ENCODE measurements at regions not wholly inside any gene's neighbourhood (a gene's known extent, or its start where the extent isn't known, plus 50 kb on each side); places are given as distances from the start of the nearest gene placed in this dataset.

DNA sequence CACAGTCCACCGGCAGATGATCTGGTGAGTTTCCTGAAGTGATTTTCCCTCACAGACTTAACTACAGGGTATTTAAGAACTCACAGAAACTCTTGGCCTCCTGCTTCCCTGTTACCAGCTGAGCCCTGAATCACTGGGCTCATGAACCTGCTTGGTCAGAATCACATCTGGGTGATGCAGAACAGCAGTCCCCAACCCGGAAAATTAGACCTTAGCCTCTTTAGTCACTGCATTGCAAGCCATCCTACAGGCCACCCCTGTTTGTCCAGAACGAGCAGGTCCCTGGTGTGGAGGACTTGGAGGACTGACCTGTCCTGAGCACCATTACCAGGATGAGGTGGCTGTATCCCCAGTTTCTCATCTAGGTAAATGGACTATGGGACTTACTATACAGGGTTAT lies 539.2 kb downstream of the TNS3 start:
- Histone ChIP-seq H3K27ac (peak overlapping the region in 1 of 10 donors; percentile 14), H3K36me3 (no peaks in the 10 kb centered on the region), H3K4me3 (no peak overlapping the region), H3K9me3 (no peaks in the 10 kb centered on the region), H3K4me1 (peaks cover 18 to 95% (median 70%) of the 10 kb centered on the region in 9 donors), H3K27me3 (no peaks in the 10 kb centered on the region)
- 94 to 96% methylated on average over 3 of the region's 3 CpGs for WGBS, 2 donors
- TF ChIP-seq, protein P1, sequence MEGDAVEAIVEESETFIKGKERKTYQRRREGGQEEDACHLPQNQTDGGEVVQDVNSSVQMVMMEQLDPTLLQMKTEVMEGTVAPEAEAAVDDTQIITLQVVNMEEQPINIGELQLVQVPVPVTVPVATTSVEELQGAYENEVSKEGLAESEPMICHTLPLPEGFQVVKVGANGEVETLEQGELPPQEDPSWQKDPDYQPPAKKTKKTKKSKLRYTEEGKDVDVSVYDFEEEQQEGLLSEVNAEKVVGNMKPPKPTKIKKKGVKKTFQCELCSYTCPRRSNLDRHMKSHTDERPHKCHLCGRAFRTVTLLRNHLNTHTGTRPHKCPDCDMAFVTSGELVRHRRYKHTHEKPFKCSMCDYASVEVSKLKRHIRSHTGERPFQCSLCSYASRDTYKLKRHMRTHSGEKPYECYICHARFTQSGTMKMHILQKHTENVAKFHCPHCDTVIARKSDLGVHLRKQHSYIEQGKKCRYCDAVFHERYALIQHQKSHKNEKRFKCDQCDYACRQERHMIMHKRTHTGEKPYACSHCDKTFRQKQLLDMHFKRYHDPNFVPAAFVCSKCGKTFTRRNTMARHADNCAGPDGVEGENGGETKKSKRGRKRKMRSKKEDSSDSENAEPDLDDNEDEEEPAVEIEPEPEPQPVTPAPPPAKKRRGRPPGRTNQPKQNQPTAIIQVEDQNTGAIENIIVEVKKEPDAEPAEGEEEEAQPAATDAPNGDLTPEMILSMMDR (IDR thresholded peaks at IDR 0.05): no peak
- DNase-seq (no peak), ATAC-seq (no peak)
- intact Hi-C loops (cut with DNase I): loop anchor here in 2 of 10 donors (5.0 to 10.0 kb wide), 3 partner anchors 108 to 440 kb away; no protein-coding TSS in a partner anchor

DNA sequence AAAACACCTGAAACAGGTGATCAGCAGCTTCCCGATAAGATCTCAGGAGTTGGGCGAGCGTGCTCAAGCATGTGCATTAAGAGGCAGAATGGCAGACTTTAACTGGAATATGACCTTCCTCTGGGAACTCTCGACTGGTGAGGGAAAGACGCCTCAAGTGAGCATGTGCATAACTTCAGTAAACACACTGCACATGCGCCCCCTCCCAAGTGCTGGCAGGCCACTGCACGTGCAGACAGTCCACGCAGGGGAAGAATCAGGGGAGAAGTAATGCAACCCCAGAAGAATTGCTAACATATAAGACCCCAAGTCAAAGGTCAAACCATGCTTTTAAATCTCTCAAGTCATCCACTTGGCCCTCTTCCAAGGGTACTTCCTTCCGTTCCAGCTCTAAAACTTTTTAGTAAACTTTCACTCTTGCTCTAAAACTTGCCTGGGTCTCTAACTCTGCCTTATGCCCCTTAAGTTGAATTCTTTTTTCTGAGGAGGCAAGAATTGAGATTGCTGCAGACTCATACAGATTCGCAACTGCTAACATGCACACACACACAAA lies 541.0 kb downstream of the TNS3 start:
- no peaks in the 10 kb centered on the region for H3K9me3 ChIP-seq
- H3K4me3 ChIP-seq: no peak overlapping the region
- H3K4me1 ChIP-seq: peaks cover 18 to 78% (median 56%) of the 10 kb centered on the region in 9 donors
- peak overlapping the region; percentile 19 to 88 (median 78) for H3K27ac ChIP-seq
- WGBS, 2 donors: 75 to 81% methylated on average over 10 of the region's 10 CpGs
- TF ChIP-seq, protein P1 (IDR thresholded peaks at IDR 0.05): no peak
- ATAC-seq: no peak
- intact Hi-C loops (cut with DNase I): loop anchor here in 2 of 10 donors (5.0 to 10.0 kb wide), 3 partner anchors 106 to 439 kb away; no protein-coding TSS in a partner anchor
- no peaks in the 10 kb centered on the region for H3K36me3 ChIP-seq
- no peaks in the 10 kb centered on the region for H3K27me3 ChIP-seq
- DNase-seq: no peak

DNA sequence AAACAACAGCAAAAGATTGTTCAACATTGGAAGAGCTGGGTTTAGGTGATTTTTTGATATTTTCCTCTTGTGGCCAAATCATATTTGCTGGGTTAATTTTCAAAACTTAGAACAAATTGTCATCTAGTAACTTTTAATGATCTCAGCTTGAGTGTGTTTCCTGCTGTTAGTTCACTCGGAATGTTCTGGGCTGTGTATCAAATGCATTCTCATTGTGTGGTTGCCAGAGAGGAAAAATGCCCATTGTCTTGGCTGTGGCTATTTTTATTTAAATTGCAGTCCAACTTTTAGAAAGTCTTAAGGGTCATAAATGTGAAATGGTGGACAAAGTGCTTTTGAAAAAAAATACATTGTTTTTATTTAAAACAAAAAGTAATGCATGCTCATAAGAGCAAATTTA lies 542.0 kb downstream of the TNS3 start:
- TF ChIP-seq, protein P1 (IDR thresholded peaks at IDR 0.05): no peak
- ATAC-seq (peak; percentile 74 to 92 (median 87)), DNase-seq (peak in 1 of 2 donors; percentile 69)
- H3K9me3 ChIP-seq: no peaks in the 10 kb centered on the region
- intact Hi-C loops (cut with DNase I): loop anchor here in 2 of 10 donors (5.0 to 10.0 kb wide), 5 partner anchors 95 to 438 kb away; no protein-coding TSS in a partner anchor
- H3K27me3 ChIP-seq: no peaks in the 10 kb centered on the region
- peak overlapping the region; percentile 45 to 88 (median 78) for H3K27ac ChIP-seq
- no peak overlapping the region for H3K4me3 ChIP-seq
- H3K4me1 ChIP-seq: peaks cover 17 to 77% (median 49%) of the 10 kb centered on the region in 9 donors
- H3K36me3 ChIP-seq: no peaks in the 10 kb centered on the region
- WGBS, 2 donors: 1 to 9% methylated on average over 1 of the region's 1 CpG

DNA sequence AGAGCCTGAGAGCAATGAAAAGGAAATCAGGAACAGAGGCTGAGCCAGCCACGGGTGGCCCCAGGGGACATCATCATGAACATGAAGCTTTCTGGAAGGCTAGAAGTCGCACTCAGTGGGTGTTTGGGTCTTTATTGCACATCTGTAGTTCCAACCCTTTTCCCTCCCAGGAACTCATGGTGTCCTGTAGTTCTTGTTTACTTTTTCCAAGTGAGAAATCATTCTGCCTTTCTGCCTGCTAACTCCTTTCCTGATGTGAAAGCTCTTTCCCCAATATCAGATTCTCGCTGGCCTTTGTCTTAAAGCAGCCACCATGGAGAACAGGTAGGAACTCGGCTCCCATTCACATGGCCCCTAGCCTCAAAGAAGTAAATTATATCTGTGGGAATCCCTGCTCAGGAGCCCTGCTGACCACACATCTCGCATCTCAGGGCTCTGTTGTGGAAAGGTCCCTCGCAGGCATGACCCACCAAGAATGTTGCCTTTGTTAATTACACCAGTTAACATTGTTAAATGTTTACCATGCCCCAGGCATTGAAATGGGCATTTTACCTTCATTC lies 542.7 kb downstream of the TNS3 start:
- Histone ChIP-seq H3K9me3 (no peaks in the 10 kb centered on the region), H3K4me1 (peaks cover 13 to 70% (median 42%) of the 10 kb centered on the region in 9 donors), H3K36me3 (no peaks in the 10 kb centered on the region), H3K4me3 (no peak overlapping the region), H3K27me3 (no peaks in the 10 kb centered on the region), H3K27ac (peak overlapping the region; percentile 45 to 88 (median 78))
- DNase-seq (peak in 1 of 2 donors; percentile 23), ATAC-seq (peak in 5 of 8 donors; percentile 10 to 60 (median 41))
- intact Hi-C loops (cut with DNase I): loop anchor here in 1 of 10 donors (10.0 kb wide), 2 partner anchors 94 to 264 kb away; no protein-coding TSS in a partner anchor
- WGBS, 2 donors: 70% methylated on average over 6 of the region's 6 CpGs
- TF ChIP-seq, protein P1 (IDR thresholded peaks at IDR 0.05): no peak
